ENCODE measurements at regions not wholly inside any gene's neighbourhood (a gene's known extent, or its start where the extent isn't known, plus 50 kb on each side); places are given as distances from the start of the nearest gene placed in this dataset.

- no peaks in the 10 kb centered on the region for H3K23me2 ChIP-seq (ENCODE audit: insufficient read length, low read depth, low read length, poor library complexity, severe bottlenecking)
- H4K20me1 ChIP-seq (ENCODE audit: control insufficient read depth, insufficient read depth, insufficient read length) = no peaks in the 10 kb centered on the region
- no peak overlapping the region for H2BK20ac ChIP-seq (ENCODE audit: low read depth, low read length, poor library complexity, severe bottlenecking)
- no peak overlapping the region for H4K8ac ChIP-seq (replicated peaks; ENCODE audit: insufficient read length, low read depth, low read length)
- H3K27me3 ChIP-seq (ENCODE audit: insufficient read depth, low read length) = no peaks in the 10 kb centered on the region
- no peak overlapping the region for H2BK15ac ChIP-seq (ENCODE audit: low read depth, low read length)
- H3K79me2 ChIP-seq (ENCODE audit: insufficient read depth, low read length) = no peaks in the 10 kb centered on the region
- no peak overlapping the region for H3K56ac ChIP-seq (ENCODE audit: insufficient read length, low read depth, low read length)
- no peak overlapping the region for H3K4ac ChIP-seq (ENCODE audit: low read depth, low read length)
- Mint-ChIP-seq H3K9me3 (peaks cover 0 to 7% of the 10 kb centered on the region in 2 experiments; a peak in 2 of 5 replicates), H3K4me3 (no peak overlapping the region), H3K27me3 (ENCODE audit: low read depth) (no peaks in the 10 kb centered on the region), H3K36me3 (ENCODE audit: insufficient read depth in 1 of 3, low read depth in 3 of 3) (peaks cover 0 to 7% (median 0%) of the 10 kb centered on the region in 3 experiments; a peak in 3 of 7 replicates), H3K27ac (peak overlapping the region in 1 of 3 experiments; percentile 2; a peak in 1 of 7 replicates), H3K4me1 (no peaks in the 10 kb centered on the region)
- no peak overlapping the region for H3K18ac ChIP-seq (ENCODE audit: insufficient read length, low read depth, low read length)
- DNase-seq = no peak
- no peak overlapping the region for H3T11ph ChIP-seq (ENCODE audit: low read length)
- no CpG with 5 or more reads among the region's 3 CpGs for WGBS (ENCODE audit: extremely low coverage, insufficient read length, low lambda C conversion rate)
- H2BK120ac ChIP-seq (ENCODE audit: low read depth, low read length, poor library complexity, severe bottlenecking) = no peak overlapping the region
- no peaks in the 10 kb centered on the region for H3K79me1 ChIP-seq (ENCODE audit: insufficient read depth, low read depth, low read length, poor library complexity, severe bottlenecking)
- H2AFZ ChIP-seq (ENCODE audit: low read length) = no peak overlapping the region
- H2BK12ac ChIP-seq (ENCODE audit: insufficient read length, low read depth, low read length) = no peak overlapping the region
- no peak overlapping the region for H4K91ac ChIP-seq (ENCODE audit: insufficient read length, low read depth, low read length)
- no peaks in the 10 kb centered on the region for H3K4me1 ChIP-seq (ENCODE audit: insufficient read depth, low read length)
- no peak overlapping the region for H2BK5ac ChIP-seq (ENCODE audit: insufficient read length, low read length)
- H3K4me2 ChIP-seq (ENCODE audit: insufficient read depth, insufficient read length, low read length) = no peak overlapping the region
- H3K23ac ChIP-seq (ENCODE audit: insufficient read length, low read depth, low read length) = no peak overlapping the region
- no peak for TF ChIP-seq CTCF (conservative IDR thresholded peaks at IDR 0.05)
- H4K5ac ChIP-seq (ENCODE audit: insufficient read length, low read depth, low read length) = no peak overlapping the region
- H3K27ac ChIP-seq (ENCODE audit: insufficient read length, low read depth, low read length) = no peak overlapping the region
- H3K9ac ChIP-seq (ENCODE audit: extremely low read depth, insufficient read length, low read length) = no peak overlapping the region
- H3K14ac ChIP-seq (ENCODE audit: insufficient read depth, low read length) = no peak overlapping the region
- H3K9me3 ChIP-seq (ENCODE audit: control insufficient read depth, low read depth, low read length) = no peaks in the 10 kb centered on the region
- H2AK5ac ChIP-seq (ENCODE audit: insufficient read length, low read length) = no peak overlapping the region
Observed at GRCh38 chr2:150109028-150109427, 378.4 kb downstream of the RND3 start.
